ENCODE measurements at regions not wholly inside any gene's neighbourhood (a gene's known extent, or its start where the extent isn't known, plus 50 kb on each side); places are given as distances from the start of the nearest gene placed in this dataset.
"Not testable (repeated sequence)": the region's sequence is repeated elsewhere in the genome, so short reads cannot be mapped to it uniquely, and the experiment has no call there.

GRCh38 chr12:60704171-60704914 is 1108.5 kb downstream of the SLC16A7 start:
- no peak for DNase-seq (ENCODE audit: low read depth in 2 of 2)

- DNase-seq (ENCODE audit: low read depth in 2 of 2): no peak
Observed at GRCh38 chr12:60710246-60710645, 1114.4 kb downstream of the SLC16A7 start.

- no peak for DNase-seq (ENCODE audit: low read depth in 2 of 2)
Observed at GRCh38 chr12:60714141-60714900, 1118.5 kb downstream of the SLC16A7 start.

- no peak for DNase-seq (ENCODE audit: low read depth in 2 of 2)
Observed at GRCh38 chr12:60724475-60724874, 1128.6 kb downstream of the SLC16A7 start.

- no peak for DNase-seq (ENCODE audit: low read depth in 2 of 2)
Observed at GRCh38 chr12:60724984-60725383, 1129.2 kb downstream of the SLC16A7 start.

- no peak for DNase-seq (ENCODE audit: low read depth in 2 of 2)
Observed at GRCh38 chr12:60752589-60752988, 1156.8 kb downstream of the SLC16A7 start.

- no peak for DNase-seq (ENCODE audit: low read depth in 2 of 2)
Observed at GRCh38 chr12:60758224-60758623, 1162.4 kb downstream of the SLC16A7 start.

GRCh38 chr12:60760965-60761364 is 1165.1 kb downstream of the SLC16A7 start:
- no peak for DNase-seq (ENCODE audit: low read depth in 2 of 2)

- DNase-seq (ENCODE audit: low read depth in 2 of 2): not testable (repeated sequence)
Observed at GRCh38 chr12:60801166-60801565, 1205.3 kb downstream of the SLC16A7 start.

- no peak for DNase-seq (ENCODE audit: low read depth in 2 of 2)
Observed at GRCh38 chr12:60803147-60803546, 1207.3 kb downstream of the SLC16A7 start.

- DNase-seq (ENCODE audit: low read depth in 2 of 2): no peak
Observed at GRCh38 chr12:60805364-60805763, 1209.5 kb downstream of the SLC16A7 start.

GRCh38 chr12:60819794-60820193 is 1224.0 kb downstream of the SLC16A7 start:
- DNase-seq (ENCODE audit: low read depth in 2 of 2): no peak

GRCh38 chr12:60822580-60822979 is 1226.8 kb downstream of the SLC16A7 start:
- no peak for DNase-seq (ENCODE audit: low read depth in 2 of 2)

- no peak for DNase-seq (ENCODE audit: low read depth in 2 of 2)
Observed at GRCh38 chr12:60830381-60830780, 1234.6 kb downstream of the SLC16A7 start.

- DNase-seq (ENCODE audit: low read depth in 2 of 2): no peak
Observed at GRCh38 chr12:60832290-60832689, 1236.5 kb downstream of the SLC16A7 start.

GRCh38 chr12:60834372-60834771 is 1238.5 kb downstream of the SLC16A7 start:
- DNase-seq (ENCODE audit: low read depth in 2 of 2): no peak

GRCh38 chr12:60834806-60835205 is 1239.0 kb downstream of the SLC16A7 start:
- DNase-seq (ENCODE audit: low read depth in 2 of 2): no peak

GRCh38 chr12:60836651-60837050 is 1240.8 kb downstream of the SLC16A7 start:
- DNase-seq (ENCODE audit: low read depth in 2 of 2): no peak

- no peak for DNase-seq (ENCODE audit: low read depth in 2 of 2)
Observed at GRCh38 chr12:60842181-60842580, 1246.4 kb downstream of the SLC16A7 start.

- DNase-seq (ENCODE audit: low read depth in 2 of 2): no peak
Observed at GRCh38 chr12:60844101-60844500, 1248.3 kb downstream of the SLC16A7 start.

GRCh38 chr12:60844875-60845274 is 1249.0 kb downstream of the SLC16A7 start:
- no peak for DNase-seq (ENCODE audit: low read depth in 2 of 2)

GRCh38 chr12:60845696-60846095 is 1249.9 kb downstream of the SLC16A7 start:
- no peak for DNase-seq (ENCODE audit: low read depth in 2 of 2)

GRCh38 chr12:60847281-60847680 is 1251.5 kb downstream of the SLC16A7 start:
- no peak for DNase-seq (ENCODE audit: low read depth in 2 of 2)

Data from fibroblast of skin of left biceps (primary cell).